Loucy (cell line): ENCODE measurements at regions not wholly inside any gene's neighbourhood (a gene's known extent, or its start where the extent isn't known, plus 50 kb on each side); places are given as distances from the start of the nearest gene placed in this dataset.

Experiments used
- H2AFZ ChIP-seq: fragments of 200-600 bp; sonication (generic); 2 replicates; pipeline ENCODE4 v1.6.0; 2016; ENCODE audit warnings: antibody characterized with exemption, mild to moderate bottlenecking, low read length, moderate library complexity
- H3F3A ChIP-seq: fragments of 200-600 bp; 2 replicates; pipeline ENCODE4 v1.6.0; 2016; ENCODE audit warnings: antibody characterized with exemption, low read depth, mild to moderate bottlenecking
- H3K27me3 ChIP-seq: fragments of 200-600 bp; sonication (generic); 2 replicates; pipeline ENCODE4 v1.6.1; 2014; ENCODE audit warnings: low read length, mild to moderate bottlenecking; ENCODE audit not compliant: insufficient read depth, poor library complexity, severe bottlenecking
- H3K36me3 ChIP-seq: fragments of 200-600 bp; sonication (generic); 2 replicates; pipeline ENCODE4 v1.6.1; 2016; ENCODE audit warnings: low read length; ENCODE audit not compliant: insufficient read depth
- H3K4me1 ChIP-seq: fragments of 200-600 bp; sonication (generic); 2 replicates; pipeline ENCODE4 v1.5.1; 2014; ENCODE audit warnings: low read length, mild to moderate bottlenecking; ENCODE audit not compliant: insufficient read depth, poor library complexity, severe bottlenecking
- H3K4me2 ChIP-seq: fragments of 200-600 bp; sonication (generic); 2 replicates; pipeline ENCODE4 v1.6.0; 2014; ENCODE audit warnings: antibody characterized with exemption, low read length, low read depth, mild to moderate bottlenecking; ENCODE audit not compliant: poor library complexity, severe bottlenecking
- H3K4me3 ChIP-seq: fragments of 200-600 bp; sonication (generic); 2 replicates; pipeline ENCODE4 v1.5.1; 2014; ENCODE audit warnings: low read length, mild to moderate bottlenecking, mixed read lengths; ENCODE audit not compliant: poor library complexity, severe bottlenecking
- H3K79me2 ChIP-seq: fragments of 200-600 bp; sonication (generic); 2 replicates; pipeline ENCODE4 v1.6.1; 2014; ENCODE audit warnings: low read length; ENCODE audit not compliant: insufficient read depth
- H3K9ac ChIP-seq: fragments of 200-600 bp; sonication (generic); 2 replicates; pipeline ENCODE4 v1.6.0; 2014; ENCODE audit warnings: mild to moderate bottlenecking, low read depth, low read length, moderate library complexity; ENCODE audit not compliant: poor library complexity, severe bottlenecking
- H3K9me2 ChIP-seq: fragments of 200-600 bp; sonication (generic); replicated peaks from 2 replicates; pipeline ENCODE4 v1.6.1; 2016; ENCODE audit warnings: low read depth, low read length, mixed read lengths
- H3K9me3 ChIP-seq: fragments of 200-600 bp; sonication (generic); 2 replicates; pipeline ENCODE4 v1.6.1; 2014; ENCODE audit warnings: mild to moderate bottlenecking, antibody characterized with exemption, low read length, low read depth; ENCODE audit not compliant: insufficient read depth
- H4K20me1 ChIP-seq: fragments of 200-600 bp; sonication (generic); 2 replicates; pipeline ENCODE4 v1.6.0; 2014; ENCODE audit warnings: antibody characterized with exemption, low read length, mild to moderate bottlenecking; ENCODE audit not compliant: insufficient read depth, poor library complexity, severe bottlenecking
- CTCF ChIP-seq: fragments of 200-600 bp; sonication (generic); conservative IDR thresholded peaks from 2 replicates; pipeline ENCODE4 v1.5.1; 2014; ENCODE audit warnings: mild to moderate bottlenecking, antibody characterized with exemption, low read length
- EZH2phosphoT487 ChIP-seq: fragments of 200-600 bp; IDR thresholded peaks from 2 replicates; pipeline ENCODE4 v1.6.1; 2018; ENCODE audit warnings: antibody characterized with exemption, mild to moderate bottlenecking, moderate library complexity, borderline replicate concordance

- Histone ChIP-seq H2AFZ (no peak overlapping the region), H3K79me2 (no peaks in the 10 kb centered on the region), H3F3A (no peaks in the 10 kb centered on the region), H3K36me3 (no peaks in the 10 kb centered on the region), H3K9me3 (no peaks in the 10 kb centered on the region), H3K4me1 (no peaks in the 10 kb centered on the region), H3K9ac (no peak overlapping the region), H3K27me3 (no peaks in the 10 kb centered on the region), H3K4me3 (no peak overlapping the region), H4K20me1 (no peaks in the 10 kb centered on the region), H3K4me2 (no peak overlapping the region), H3K9me2 (no peaks in the 10 kb centered on the region)
- TF ChIP-seq EZH2phosphoT487 (no peak), CTCF (no peak)
Measured at GRCh38 chr9:90514877-90515276, 127.7 kb downstream of the DIRAS2 start.

DNA sequence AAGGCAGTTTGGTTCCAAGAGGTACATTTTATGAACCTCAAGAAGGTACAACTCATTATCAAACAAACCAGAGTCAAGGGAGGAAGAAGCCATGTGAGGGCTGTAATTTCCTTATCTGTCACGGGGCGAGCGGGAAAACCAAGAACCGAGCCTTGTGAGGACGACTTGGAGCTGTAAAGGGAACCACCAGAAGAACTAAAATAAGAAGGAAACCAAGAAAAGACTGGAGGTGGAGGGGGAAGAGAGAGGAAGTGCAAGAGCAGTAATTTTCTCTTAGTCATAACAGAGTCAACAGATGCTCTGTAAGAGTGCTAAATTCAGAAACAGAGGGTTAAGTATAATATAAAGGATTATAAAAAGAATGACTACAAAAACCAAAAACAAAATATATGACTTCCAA lies 127.1 kb downstream of the DIRAS2 start:
- Histone ChIP-seq H3K4me3 (no peak overlapping the region), H3K4me2 (no peak overlapping the region), H3K9ac (no peak overlapping the region), H3F3A (no peaks in the 10 kb centered on the region), H3K4me1 (no peaks in the 10 kb centered on the region), H3K36me3 (no peaks in the 10 kb centered on the region), H3K79me2 (no peaks in the 10 kb centered on the region), H4K20me1 (no peaks in the 10 kb centered on the region), H3K9me2 (no peaks in the 10 kb centered on the region), H3K9me3 (no peaks in the 10 kb centered on the region), H2AFZ (no peak overlapping the region), H3K27me3 (no peaks in the 10 kb centered on the region)
- no peak for TF ChIP-seq EZH2phosphoT487
- TF ChIP-seq CTCF = no peak

DNA sequence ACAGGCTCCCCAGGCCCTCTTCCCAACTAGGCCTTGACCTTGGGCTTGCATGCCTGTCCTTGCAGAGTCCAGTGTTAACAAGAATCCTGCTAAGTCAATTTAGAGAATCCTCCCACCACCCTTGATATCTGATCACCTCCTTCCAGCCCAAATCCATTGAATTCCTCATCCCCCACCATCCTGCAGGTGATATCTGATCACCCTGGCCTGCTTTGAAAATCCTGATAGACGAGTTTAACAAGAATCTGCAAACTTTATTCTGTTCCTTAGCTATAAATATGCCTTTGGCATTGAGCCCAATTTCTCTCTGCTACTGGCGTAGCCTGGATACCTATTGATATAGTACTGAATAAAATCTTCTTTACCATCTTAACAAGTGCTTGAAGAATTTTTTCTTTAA lies 125.5 kb downstream of the DIRAS2 start:
- H3K4me2 ChIP-seq = no peak overlapping the region
- no peaks in the 10 kb centered on the region for H3K9me3 ChIP-seq
- H3K4me1 ChIP-seq = no peaks in the 10 kb centered on the region

More for the DNA sequence above, 125.5 kb downstream of the DIRAS2 start:
- no peak overlapping the region for H2AFZ ChIP-seq
- TF ChIP-seq EZH2phosphoT487 = no peak
- TF ChIP-seq CTCF = no peak
- H3F3A ChIP-seq = no peaks in the 10 kb centered on the region
- H3K9ac ChIP-seq = no peak overlapping the region
- no peaks in the 10 kb centered on the region for H3K36me3 ChIP-seq
- no peaks in the 10 kb centered on the region for H4K20me1 ChIP-seq
- H3K27me3 ChIP-seq = no peaks in the 10 kb centered on the region
- no peak overlapping the region for H3K4me3 ChIP-seq
- H3K79me2 ChIP-seq = no peaks in the 10 kb centered on the region
- H3K9me2 ChIP-seq = no peaks in the 10 kb centered on the region
